Type B pancreatic cell (in vitro differentiated cells): ENCODE measurements at regions not wholly inside any gene's neighbourhood (a gene's known extent, or its start where the extent isn't known, plus 50 kb on each side); places are given as distances from the start of the nearest gene placed in this dataset.
A peak's percentile ranks its signal among the peaks of the same experiment; 100 is the strongest.

Experiments used
- DNase-seq: peaks from one replicate; pipeline ENCODE4 v3.0.0; 2021; ENCODE audit warnings: mixed read lengths; ENCODE audit not compliant: unreplicated experiment; ENCODE audit errors: extremely low spot score
- H3K27ac Mint-ChIP-seq: 2 replicates; pipeline ENCODE4 v1.8.0; 2021; ENCODE audit warnings: mild to moderate bottlenecking, mixed read lengths
- H3K27me3 Mint-ChIP-seq: 2 replicates; pipeline ENCODE4 v1.8.0; 2021; ENCODE audit warnings: mixed read lengths
- H3K36me3 Mint-ChIP-seq: 2 replicates; pipeline ENCODE4 v1.8.0; 2021; ENCODE audit warnings: mixed read lengths
- H3K4me1 Mint-ChIP-seq: one replicate; pipeline ENCODE4 v1.8.0; 2021; ENCODE audit warnings: mixed read lengths; ENCODE audit not compliant: unreplicated experiment
- H3K4me3 Mint-ChIP-seq: 2 replicates; pipeline ENCODE4 v1.8.0; 2021; ENCODE audit warnings: mild to moderate bottlenecking, mixed read lengths
- H3K9me3 Mint-ChIP-seq: 2 replicates; pipeline ENCODE4 v1.8.0; 2021; ENCODE audit warnings: mixed read lengths
- CTCF ChIP-seq: fragments of 200-600 bp; sonication (generic); conservative IDR thresholded peaks from 2 replicates; pipeline ENCODE4 v1.5.0; 2021; ENCODE audit warnings: antibody characterized with exemption, mild to moderate bottlenecking

GRCh38 chr10:131706476-131706875 is 194.3 kb upstream of the PPP2R2D start:
- Mint-ChIP-seq H3K27ac (no peak overlapping the region), H3K36me3 (no peaks in the 10 kb centered on the region), H3K27me3 (peaks cover 12% of the 10 kb centered on the region), H3K4me3 (no peak overlapping the region), H3K9me3 (peaks cover 7% of the 10 kb centered on the region), H3K4me1 (no peaks in the 10 kb centered on the region)
- DNase-seq: peak; percentile 34
- TF ChIP-seq CTCF: no peak

GRCh38 chr10:131706952-131707351 is 193.9 kb upstream of the PPP2R2D start:
- no peak overlapping the region for H3K27ac Mint-ChIP-seq
- H3K36me3 Mint-ChIP-seq: no peaks in the 10 kb centered on the region
- H3K27me3 Mint-ChIP-seq: peaks cover 11% of the 10 kb centered on the region
- no peak for DNase-seq
- no peaks in the 10 kb centered on the region for H3K4me1 Mint-ChIP-seq
- H3K9me3 Mint-ChIP-seq: peaks cover 7% of the 10 kb centered on the region
- no peak overlapping the region for H3K4me3 Mint-ChIP-seq
- no peak for TF ChIP-seq CTCF

- Mint-ChIP-seq H3K9me3 (peaks cover 7% of the 10 kb centered on the region), H3K4me3 (no peak overlapping the region), H3K27ac (no peak overlapping the region), H3K27me3 (peaks cover 6% of the 10 kb centered on the region), H3K36me3 (no peaks in the 10 kb centered on the region), H3K4me1 (no peaks in the 10 kb centered on the region)
- no peak for TF ChIP-seq CTCF
- DNase-seq: peak; percentile 44
Measured at GRCh38 chr10:131708225-131708880, 192.5 kb upstream of the PPP2R2D start.

- Mint-ChIP-seq H3K4me1 (no peaks in the 10 kb centered on the region), H3K27ac (no peak overlapping the region), H3K4me3 (no peak overlapping the region), H3K27me3 (peaks cover 5% of the 10 kb centered on the region), H3K36me3 (no peaks in the 10 kb centered on the region), H3K9me3 (peaks cover 7% of the 10 kb centered on the region)
- TF ChIP-seq CTCF: no peak
- DNase-seq: peak; percentile 58
Measured at GRCh38 chr10:131710142-131710861, 190.5 kb upstream of the PPP2R2D start.

- Mint-ChIP-seq H3K27me3 (peaks cover 8% of the 10 kb centered on the region), H3K9me3 (no peaks in the 10 kb centered on the region), H3K36me3 (no peaks in the 10 kb centered on the region), H3K27ac (no peak overlapping the region), H3K4me3 (no peak overlapping the region), H3K4me1 (peaks cover 9% of the 10 kb centered on the region)
- TF ChIP-seq CTCF: no peak
- DNase-seq: peak; percentile 54
Measured at GRCh38 chr10:131722121-131722520, 178.7 kb upstream of the PPP2R2D start.
